Heart left ventricle (tissue), 16 donors: ENCODE measurements at regions not wholly inside any gene's neighbourhood (a gene's known extent, or its start where the extent isn't known, plus 50 kb on each side); places are given as distances from the start of the nearest gene placed in this dataset.

Experiments
- ATAC-seq, 4 donors: fragments of 200-7000 bp; cut with Tn5 transposase; one replicate each; pipeline ENCODE4 v1.9.1; 2020 to 2022; ENCODE audit warnings: moderate library complexity in 4 of 4, mild to moderate bottlenecking in 3 of 4, moderate number of reproducible peaks in 1 of 4
- DNase-seq, 5 donors: peaks; one replicate each; pipeline ENCODE4 v3.0.0-alpha.2; 2020
- H3K27ac ChIP-seq, 12 donors: fragments of 200-600 bp; sonication (generic) in 4 of 12; one replicate each; pipeline versions ENCODE4 v1.5.0 to v1.8.0; 2016 to 2022; ENCODE audit warnings: mild to moderate bottlenecking in 2 of 12
- H3K27me3 ChIP-seq, 9 donors: fragments of 200-600 bp; sonication (generic) in 2 of 9; one replicate each; pipeline versions ENCODE4 v1.5.1 to v1.8.0; 2016 to 2022; ENCODE audit warnings: mild to moderate bottlenecking in 3 of 9
- H3K36me3 ChIP-seq, 9 donors: fragments of 200-600 bp; sonication (generic) in 2 of 9; one replicate each; pipeline versions ENCODE4 v1.5.0 to v1.8.0; 2018 to 2022; ENCODE audit warnings: mild to moderate bottlenecking in 2 of 9
- H3K4me1 ChIP-seq, 12 donors: fragments of 200-600 bp; sonication (generic) in 4 of 12; one replicate each; pipeline versions ENCODE4 v1.5.0 to v1.8.0; 2016 to 2022; ENCODE audit warnings: mild to moderate bottlenecking in 3 of 12
- H3K4me3 ChIP-seq, 12 donors: fragments of 200-600 bp; sonication (generic) in 4 of 12; one replicate each; pipeline versions ENCODE4 v1.5.0 to v1.8.0; 2017 to 2022; ENCODE audit warnings: mild to moderate bottlenecking in 9 of 12, moderate library complexity in 4 of 12
- H3K9me3 ChIP-seq, 12 donors: fragments of 200-600 bp; sonication (generic) in 4 of 12; one replicate each; pipeline versions ENCODE4 v1.5.0 to v1.8.0; 2016 to 2022; ENCODE audit warnings: mild to moderate bottlenecking in 1 of 12
- CTCF ChIP-seq, 12 donors: fragments of 200-600 bp; sonication (generic) in 4 of 12; IDR thresholded peaks; one replicate each; pipeline versions ENCODE4 v1.5.0 to v1.8.0; 2018 to 2022; ENCODE audit warnings: antibody characterized with exemption in 12 of 12, mild to moderate bottlenecking in 5 of 12
- POLR2A ChIP-seq, 2 donors: fragments of 450-650 bp; IDR thresholded peaks; one replicate each; pipeline ENCODE4 v1.6.1; 2017; ENCODE audit warnings: antibody characterized with exemption in 2 of 2, mild to moderate bottlenecking in 2 of 2, moderate library complexity in 2 of 2
- WGBS, 4 donors: extraction: QIAGEN DNeasy Blood & Tissue Kit in 2 of 4; methylation state at CpG; one replicate each; pipeline versions ENCODE4 v1.1.5 to v1.1.7; 2013 to 2018; 5-methylcytosine and 5-hydroxymethylcytosine counted together
- intact Hi-C, 10 donors: fragments of 100-400 bp; cut with DNase I; formaldehyde crosslinking; loops; one replicate each; pipeline versions ENCODE4 v1.11.1 to v1.14.2; 2022
- donor health status: ischemic (EF 13 %, LVEDD 7.1; RV severe dilation, severe dysfunction).
- donor health status: healthy with polysubstance abuse.
- donor health status: DM: no; HTN: yes; CAD: no.
- donor health status: DM: no; HTN: no; CAD: no.
- donor health status: ischemic (EF 25% LVEDD 6.9; RV normal size, moderate dysfunction).
- donor health status: ischemic (EF 25% LVEDD 5.7; RV mildly dilated, moderate dysfunction).
- donor health status: healthy.
- donor health status: DM: yes; HTN: yes; CAD: no.
- donor health status: ischemic (EF 35%, LVEDD 5.7; RV mildly dilated, moderate dysfunction).
- donor health status: nonischemic (EF 11% LVEDD 7.7; RV severe dilation, severe dysfunction).
- donor health status: DM: yes; HTN: yes; CAD: no.
- donor health status: PGD.
- donor health status: ischemic (EF 29% LVEDD 5.4; RV normal size, mild dysfunction).
- donor health status: nonischemic (EF 23%, LVEDD 6.1; RV moderate dilation, normal function).

- DNase-seq (no peak), ATAC-seq (no peak)
- intact Hi-C loops, result no loop called here
- peaks cover 0 to 6% (median 0%) of the 10 kb centered on the region in 12 donors for H3K4me1 ChIP-seq
- TF ChIP-seq CTCF (IDR thresholded peaks at IDR 0.05) (no peak), POLR2A (IDR thresholded peaks at IDR 0.05) (no peak)
- no peak overlapping the region for H3K27ac ChIP-seq
- 91 to 95% (median 93%) methylated on average over 2 of the region's 2 CpGs for WGBS, 4 donors
- no peaks in the 10 kb centered on the region for H3K27me3 ChIP-seq
- H3K36me3 ChIP-seq, result no peaks in the 10 kb centered on the region
- no peak overlapping the region for H3K4me3 ChIP-seq
- no peaks in the 10 kb centered on the region for H3K9me3 ChIP-seq
Measured at GRCh38 chr3:152780553-152780952, 54.4 kb upstream of the P2RY1 start.

GRCh38 chr3:152785051-152785450, 49.9 kb upstream of the P2RY1 start:
- intact Hi-C loops, result no loop called here
- peaks cover 0 to 2% (median 0%) of the 10 kb centered on the region in 12 donors for H3K4me1 ChIP-seq
- H3K4me3 ChIP-seq, result no peak overlapping the region
- no peak overlapping the region for H3K27ac ChIP-seq
- ATAC-seq (no peak), DNase-seq (no peak)
- 84 to 88% (median 86%) methylated on average over 4 of the region's 4 CpGs for WGBS, 4 donors
- H3K27me3 ChIP-seq, result no peaks in the 10 kb centered on the region
- peaks cover 0 to 15% (median 4%) of the 10 kb centered on the region in 12 donors for H3K9me3 ChIP-seq
- no peaks in the 10 kb centered on the region for H3K36me3 ChIP-seq
- TF ChIP-seq POLR2A (IDR thresholded peaks at IDR 0.05), result no peak
- TF ChIP-seq CTCF (IDR thresholded peaks at IDR 0.05), result no peak
